ENCODE measurements at regions not wholly inside any gene's neighbourhood (a gene's known extent, or its start where the extent isn't known, plus 50 kb on each side); places are given as distances from the start of the nearest gene placed in this dataset.

GRCh38 chr7:130893441-130893894, 159.5 kb upstream of the KLF14 start:
- Histone ChIP-seq H3K27ac (ENCODE audit: control insufficient read depth, insufficient read depth, low read length) (peak overlapping the region; percentile 54), H2AFZ (ENCODE audit: control insufficient read depth, low read length) (no peak overlapping the region), H3K79me2 (ENCODE audit: control insufficient read depth, insufficient read depth, low read length) (peaks cover 90% of the 10 kb centered on the region), H3K9ac (ENCODE audit: control insufficient read depth, extremely low read depth, insufficient read depth, low read length) (no peak overlapping the region), H3K4me2 (ENCODE audit: control insufficient read depth, extremely low read depth, insufficient read depth, low read depth, low read length) (peak overlapping the region; percentile 4), H3K9me3 (ENCODE audit: control insufficient read depth, low read depth, low read length) (no peaks in the 10 kb centered on the region), H3K4me1 (ENCODE audit: control insufficient read depth, extremely low read depth, insufficient read depth, low read length) (peaks cover 79% of the 10 kb centered on the region), H3K36me3 (ENCODE audit: control insufficient read depth in 2 of 2, extremely low read depth in 1 of 2, insufficient read depth in 2 of 2, low read length in 2 of 2) (peaks cover 45 to 61% of the 10 kb centered on the region in 2 experiments), H3K27me3 (ENCODE audit: control insufficient read depth, extremely low read depth, insufficient read depth, low read length) (no peaks in the 10 kb centered on the region), H3K4me3 (ENCODE audit: control insufficient read depth in 2 of 3, extremely low read depth in 1 of 3, insufficient read depth in 2 of 3, low read depth in 1 of 3, low read length in 3 of 3) (no peak overlapping the region), H3K9me1 (ENCODE audit: control insufficient read depth, extremely low read depth, insufficient read depth, low read length) (peaks cover 2% of the 10 kb centered on the region), H4K20me1 (ENCODE audit: control insufficient read depth, extremely low read depth, insufficient read depth, low read length) (peaks cover 51% of the 10 kb centered on the region)
- TF ChIP-seq EZH2 (IDR thresholded peaks at IDR 0.05; ENCODE audit: low read length) (no peak), CTCF (optimal IDR thresholded peaks at IDR 0.05 in 1 of 3, IDR thresholded peaks at IDR 0.05 in 1 of 3, conservative IDR thresholded peaks at IDR 0.05 in 1 of 3; ENCODE audit: extremely low read depth in 1 of 3, insufficient read depth in 2 of 3, low read length in 3 of 3) (no peak)
- dilution Hi-C loops (cut with MboI; ENCODE audit: extremely low pct_ligation_motif_present, low sequenced_read_pairs) = no loop called here
- no peak for DNase-seq (ENCODE audit: low read depth, low spot score)
- no peak for FAIRE-seq

GRCh38 chr7:130894146-130894908, 160.3 kb upstream of the KLF14 start:
- Histone ChIP-seq H3K4me3 (ENCODE audit: control insufficient read depth in 2 of 3, extremely low read depth in 1 of 3, insufficient read depth in 2 of 3, low read depth in 1 of 3, low read length in 3 of 3) (no peak overlapping the region), H3K27ac (ENCODE audit: control insufficient read depth, insufficient read depth, low read length) (peak overlapping the region; percentile 54), H3K36me3 (ENCODE audit: control insufficient read depth in 2 of 2, extremely low read depth in 1 of 2, insufficient read depth in 2 of 2, low read length in 2 of 2) (peaks cover 48 to 64% of the 10 kb centered on the region in 2 experiments), H3K27me3 (ENCODE audit: control insufficient read depth, extremely low read depth, insufficient read depth, low read length) (no peaks in the 10 kb centered on the region), H3K4me2 (ENCODE audit: control insufficient read depth, extremely low read depth, insufficient read depth, low read depth, low read length) (no peak overlapping the region), H3K9ac (ENCODE audit: control insufficient read depth, extremely low read depth, insufficient read depth, low read length) (no peak overlapping the region), H3K4me1 (ENCODE audit: control insufficient read depth, extremely low read depth, insufficient read depth, low read length) (peaks cover 80% of the 10 kb centered on the region), H4K20me1 (ENCODE audit: control insufficient read depth, extremely low read depth, insufficient read depth, low read length) (peaks cover 56% of the 10 kb centered on the region), H3K9me1 (ENCODE audit: control insufficient read depth, extremely low read depth, insufficient read depth, low read length) (peaks cover 5% of the 10 kb centered on the region), H2AFZ (ENCODE audit: control insufficient read depth, low read length) (no peak overlapping the region), H3K79me2 (ENCODE audit: control insufficient read depth, insufficient read depth, low read length) (peaks cover 90% of the 10 kb centered on the region), H3K9me3 (ENCODE audit: control insufficient read depth, low read depth, low read length) (no peaks in the 10 kb centered on the region)
- no peak for FAIRE-seq
- TF ChIP-seq CTCF (optimal IDR thresholded peaks at IDR 0.05 in 1 of 3, IDR thresholded peaks at IDR 0.05 in 1 of 3, conservative IDR thresholded peaks at IDR 0.05 in 1 of 3; ENCODE audit: extremely low read depth in 1 of 3, insufficient read depth in 2 of 3, low read length in 3 of 3) (no peak), EZH2 (IDR thresholded peaks at IDR 0.05; ENCODE audit: low read length) (no peak)
- DNase-seq (ENCODE audit: low read depth, low spot score) = no peak
- dilution Hi-C loops (cut with MboI; ENCODE audit: extremely low pct_ligation_motif_present, low sequenced_read_pairs) = no loop called here

Measured in keratinocyte (primary cell).